ENCODE measurements at regions not wholly inside any gene's neighbourhood (a gene's known extent, or its start where the extent isn't known, plus 50 kb on each side); places are given as distances from the start of the nearest gene placed in this dataset.

GRCh38 chr5:6886866-6887265 lies 173.6 kb downstream of the TENT4A start:
- H3K36me3 ChIP-seq = no peaks in the 10 kb centered on the region
- no peak for TF ChIP-seq CTCF (IDR thresholded peaks at IDR 0.05)
- H3K4me1 ChIP-seq (ENCODE audit: control insufficient read depth in 1 of 2, insufficient read depth in 1 of 2, low read depth in 1 of 2, low read length in 1 of 2) = no peaks in the 10 kb centered on the region
- H3K9me3 ChIP-seq = peaks cover 18% of the 10 kb centered on the region
- H3K27me3 ChIP-seq = no peaks in the 10 kb centered on the region
- H3K27ac ChIP-seq = no peak overlapping the region
- no peak overlapping the region for H3K4me3 ChIP-seq (ENCODE audit: low read depth in 1 of 2, low read length in 1 of 2)

DNA sequence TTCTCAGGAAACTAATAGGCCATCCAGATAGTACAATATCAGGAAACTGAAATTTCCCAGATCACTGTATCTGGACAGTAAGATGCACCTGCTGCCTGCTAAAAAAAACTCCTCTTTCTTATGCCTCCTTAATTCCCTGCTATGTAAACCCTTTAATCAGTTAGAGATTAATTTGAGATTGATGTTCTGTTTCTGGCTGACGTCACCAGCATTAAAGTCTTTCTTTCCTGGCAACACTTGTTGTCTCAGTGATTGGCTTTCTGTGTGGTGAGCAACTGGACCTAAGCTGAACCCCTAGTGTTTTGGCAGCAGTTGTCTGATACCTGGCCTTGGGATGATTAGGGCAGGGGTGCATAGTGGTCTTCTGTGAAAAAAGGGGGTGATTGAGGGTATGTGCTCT lies 175.8 kb downstream of the TENT4A start:
- H3K27me3 ChIP-seq = no peaks in the 10 kb centered on the region
- TF ChIP-seq CTCF (IDR thresholded peaks at IDR 0.05) = no peak
- H3K4me3 ChIP-seq (ENCODE audit: low read depth in 1 of 2, low read length in 1 of 2) = no peak overlapping the region
- no peaks in the 10 kb centered on the region for H3K36me3 ChIP-seq
- peaks cover 18% of the 10 kb centered on the region for H3K9me3 ChIP-seq
- no peak overlapping the region for H3K27ac ChIP-seq
- H3K4me1 ChIP-seq (ENCODE audit: control insufficient read depth in 1 of 2, insufficient read depth in 1 of 2, low read depth in 1 of 2, low read length in 1 of 2) = no peaks in the 10 kb centered on the region

- no peaks in the 10 kb centered on the region for H3K9me3 ChIP-seq
- no peak for TF ChIP-seq CTCF (IDR thresholded peaks at IDR 0.05)
- no peaks in the 10 kb centered on the region for H3K4me1 ChIP-seq (ENCODE audit: control insufficient read depth in 1 of 2, insufficient read depth in 1 of 2, low read depth in 1 of 2, low read length in 1 of 2)
- H3K27ac ChIP-seq = no peak overlapping the region
- no peak overlapping the region for H3K4me3 ChIP-seq (ENCODE audit: low read depth in 1 of 2, low read length in 1 of 2)
- no peaks in the 10 kb centered on the region for H3K27me3 ChIP-seq
- H3K36me3 ChIP-seq = no peaks in the 10 kb centered on the region
Observed at GRCh38 chr5:6899221-6899620, 186.0 kb downstream of the TENT4A start.

DNA sequence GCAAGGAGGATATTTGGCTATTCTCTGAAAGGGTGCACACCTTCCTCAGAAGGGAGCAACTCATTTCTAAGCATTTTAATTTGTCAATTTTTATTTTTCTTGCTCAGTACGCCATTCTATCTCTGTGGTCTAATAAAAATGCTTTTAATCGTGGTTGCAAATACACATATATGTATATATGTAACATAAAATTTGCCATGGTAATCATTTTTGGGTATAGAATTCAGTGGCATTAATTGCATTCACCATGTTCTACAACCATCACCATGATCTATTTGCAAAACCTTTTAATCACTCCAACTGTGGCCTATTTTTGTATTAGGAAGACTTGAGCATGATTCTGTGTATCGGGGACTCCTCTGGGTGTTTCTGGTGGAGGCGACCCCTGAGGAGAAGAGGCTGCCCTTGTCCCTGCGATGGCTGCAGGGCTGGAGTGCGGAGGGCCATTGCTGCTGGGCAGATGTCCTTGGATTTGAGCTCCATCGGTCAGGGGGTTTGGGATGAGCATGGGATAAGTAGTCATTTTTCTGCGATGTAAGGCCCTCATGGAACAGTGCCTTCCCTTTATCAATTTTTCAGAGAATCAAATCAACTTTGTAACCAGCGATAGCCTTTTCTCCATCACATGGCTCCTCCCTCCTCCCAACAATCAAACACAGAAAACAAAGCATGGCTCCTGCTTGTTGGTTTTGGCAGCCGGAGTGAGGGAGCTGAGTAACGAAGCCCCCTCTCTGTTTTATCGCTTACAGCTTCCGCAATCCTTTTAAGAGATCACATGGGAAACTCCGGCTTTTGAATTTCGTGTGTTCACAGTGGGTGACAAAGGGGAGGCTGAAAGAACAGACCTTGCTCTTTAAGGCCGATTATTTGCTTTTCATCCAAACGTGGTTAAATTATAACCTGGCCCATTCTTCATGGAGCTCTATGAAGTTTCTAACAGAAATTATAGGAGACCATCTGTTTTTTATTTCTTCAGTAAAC lies 187.3 kb downstream of the TENT4A start:
- Histone ChIP-seq H3K4me3 (ENCODE audit: low read depth in 1 of 2, low read length in 1 of 2) (no peak overlapping the region), H3K36me3 (no peaks in the 10 kb centered on the region), H3K27ac (no peak overlapping the region), H3K4me1 (ENCODE audit: control insufficient read depth in 1 of 2, insufficient read depth in 1 of 2, low read depth in 1 of 2, low read length in 1 of 2) (no peaks in the 10 kb centered on the region), H3K9me3 (no peaks in the 10 kb centered on the region), H3K27me3 (no peaks in the 10 kb centered on the region)
- no peak for TF ChIP-seq CTCF (IDR thresholded peaks at IDR 0.05)

GRCh38 chr5:6902094-6902493 lies 188.9 kb downstream of the TENT4A start:
- H3K36me3 ChIP-seq = no peaks in the 10 kb centered on the region
- H3K4me1 ChIP-seq (ENCODE audit: control insufficient read depth in 1 of 2, insufficient read depth in 1 of 2, low read depth in 1 of 2, low read length in 1 of 2) = no peaks in the 10 kb centered on the region
- no peak overlapping the region for H3K27ac ChIP-seq
- no peak overlapping the region for H3K4me3 ChIP-seq (ENCODE audit: low read depth in 1 of 2, low read length in 1 of 2)
- no peaks in the 10 kb centered on the region for H3K9me3 ChIP-seq
- no peak for TF ChIP-seq CTCF (IDR thresholded peaks at IDR 0.05)
- no peaks in the 10 kb centered on the region for H3K27me3 ChIP-seq

Data from neutrophil (primary cell).